Uterus (tissue), 2 donors: ENCODE measurements at regions not wholly inside any gene's neighbourhood (a gene's known extent, or its start where the extent isn't known, plus 50 kb on each side); places are given as distances from the start of the nearest gene placed in this dataset.

Experiments
- CTCF ChIP-seq, 4 experiments: fragments of 200-600 bp in 2 of 4; fragments of 450-650 bp in 2 of 4; sonication (generic) in 2 of 4; IDR thresholded peaks; one replicate each; pipeline ENCODE4 v1.5.1; 2016 to 2019; ENCODE audit warnings: antibody characterized with exemption in 4 of 4, mild to moderate bottlenecking in 2 of 4, moderate library complexity in 1 of 4
- POLR2A ChIP-seq, 2 donors: fragments of 450-650 bp; IDR thresholded peaks; one replicate each; pipeline ENCODE4 v1.6.1; 2016; ENCODE audit warnings: antibody characterized with exemption in 2 of 2, mild to moderate bottlenecking in 1 of 2, moderate library complexity in 1 of 2

DNA sequence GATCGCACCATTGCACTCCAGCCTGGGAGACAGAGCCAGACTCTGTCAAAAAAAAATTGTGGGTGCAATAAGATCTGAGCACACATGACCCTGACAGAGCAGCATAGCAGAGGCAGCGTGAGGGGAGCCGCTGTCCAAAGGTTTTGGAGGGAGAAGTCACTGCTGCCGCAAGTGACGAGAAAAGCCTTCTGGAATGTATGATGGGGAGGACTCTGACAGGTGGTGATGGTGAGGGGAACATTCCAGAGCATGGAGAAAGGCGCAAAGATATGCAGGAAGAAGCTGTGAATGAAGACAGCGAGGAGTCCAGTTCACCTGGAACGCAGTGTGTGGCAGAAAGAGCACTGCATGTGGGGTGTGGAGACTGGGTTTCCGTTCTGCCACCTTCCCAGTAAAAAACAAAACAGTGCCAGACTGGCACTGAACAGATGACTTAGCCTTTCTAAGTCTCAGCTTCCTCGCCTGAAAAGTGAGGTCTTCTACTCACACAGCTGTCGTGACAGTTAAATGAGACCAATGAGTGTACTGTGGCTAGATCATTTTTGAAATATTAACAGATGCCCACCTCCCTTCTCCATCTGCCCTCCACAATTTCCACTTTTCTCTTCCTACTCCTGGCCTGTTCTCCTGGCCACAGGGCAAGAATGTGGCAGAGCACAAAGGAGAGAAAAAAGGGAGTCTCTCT is 53.4 kb upstream of the PTHLH start:
- TF ChIP-seq POLR2A (IDR thresholded peaks at IDR 0.05) (no peak), CTCF (IDR thresholded peaks at IDR 0.05) (no peak)
